K562 (cell line): ENCODE measurements at regions not wholly inside any gene's neighbourhood (a gene's known extent, or its start where the extent isn't known, plus 50 kb on each side); places are given as distances from the start of the nearest gene placed in this dataset.

Source experiments
- BCLAF1 ChIP-seq, 2 experiments: fragments of 450-650 bp in 1 of 2; IDR thresholded peaks; 2 replicates each; pipeline ENCODE4 v1.6.1; 2011 to 2017; ENCODE audit warnings: low read depth in 2 of 2, antibody characterized with exemption in 1 of 2, borderline replicate concordance in 1 of 2, low read length in 1 of 2, mild to moderate bottlenecking in 1 of 2, mixed read lengths in 1 of 2; ENCODE audit not compliant: control insufficient read depth in 1 of 2
- E2F1 ChIP-seq: sonication (generic); formaldehyde crosslinking; IDR thresholded peaks from 2 replicates; pipeline ENCODE4 v1.8.1; 2023; ENCODE audit warnings: mild to moderate bottlenecking, missing genetic modification reagents, moderate library complexity
- JUNB ChIP-seq: fragments of 450-650 bp; formaldehyde crosslinking; conservative IDR thresholded peaks from 2 replicates; pipeline ENCODE4 v1.4.0; 2020; ENCODE audit warnings: mild to moderate bottlenecking
- KDM5B ChIP-seq: fragments of 200-600 bp; sonication (generic); IDR thresholded peaks from 2 replicates; pipeline ENCODE4 v1.6.1; 2012; ENCODE audit warnings: low read depth, mild to moderate bottlenecking, moderate library complexity, low read length, control low read depth, inconsistent platforms; ENCODE audit not compliant: insufficient replicate concordance
- MBD1 ChIP-seq: fragments of 250-450 bp; sonication (Bioruptor Pico); IDR thresholded peaks from 2 replicates; pipeline ENCODE4 v1.8.0; 2022; ENCODE audit warnings: inconsistent platforms
- NELFE ChIP-seq: IDR thresholded peaks from 2 replicates; pipeline ENCODE4 v1.6.1; 2011; ENCODE audit warnings: mild to moderate bottlenecking; ENCODE audit not compliant: insufficient read depth, insufficient read length
- SIN3A ChIP-seq, 2 experiments: fragments of 150-350 bp in 1 of 2; IDR thresholded peaks; 2 replicates each; pipeline ENCODE4 v1.6.1; 2011 to 2016; ENCODE audit warnings: borderline replicate concordance in 2 of 2, low read depth in 2 of 2, low read length in 2 of 2, mild to moderate bottlenecking in 2 of 2, moderate library complexity in 2 of 2; ENCODE audit not compliant: control insufficient read depth in 1 of 2
- SREBF1 ChIP-seq: fragments of 150-350 bp; IDR thresholded peaks from 2 replicates; pipeline ENCODE4 v1.6.1; 2014; ENCODE audit warnings: antibody characterized with exemption, low read depth, low read length, borderline replicate concordance
- USF1 ChIP-seq: sonication (generic); formaldehyde crosslinking; IDR thresholded peaks from 2 replicates; pipeline ENCODE4 v1.9.0; 2022; ENCODE audit warnings: mild to moderate bottlenecking, missing genetic modification reagents
- ZNF134 ChIP-seq: fragments of 250-450 bp; sonication (Bioruptor Pico); conservative IDR thresholded peaks from 2 replicates; pipeline ENCODE4 v1.4.0; 2020

GRCh38 chr5:135133698-135134515 lies 99.9 kb upstream of the PITX1 start (continued):
- TF ChIP-seq BCLAF1 (IDR thresholded peaks at IDR 0.05; ENCODE audit: borderline replicate concordance in 1 of 2, control insufficient read depth in 1 of 2, low read depth in 2 of 2, low read length in 1 of 2) = peak in 1 of 2 experiments; percentile 88; a peak in 2 of 4 replicates
- peak; percentile 64 for TF ChIP-seq ZNF134 (CRISPR knock-in tag)
- no peak for TF ChIP-seq JUNB (CRISPR knock-in tag)
- peak; percentile 78; the same call in 1 of the 2 replicates for TF ChIP-seq E2F1 (CRISPR knock-in tag)
- peak; percentile 61 for TF ChIP-seq KDM5B
- TF ChIP-seq USF1 = peak; percentile 98
- no peak for TF ChIP-seq NELFE
- TF ChIP-seq MBD1 (CRISPR knock-in tag) = no peak
- peak; percentile 63; the same call in 1 of the 2 replicates for TF ChIP-seq SREBF1
- TF ChIP-seq SIN3A (IDR thresholded peaks at IDR 0.05; ENCODE audit: borderline replicate concordance in 2 of 2, control insufficient read depth in 1 of 2, low read depth in 2 of 2, low read length in 2 of 2) = no peak
